22Rv1 (cell line): ENCODE measurements at regions not wholly inside any gene's neighbourhood (a gene's known extent, or its start where the extent isn't known, plus 50 kb on each side); places are given as distances from the start of the nearest gene placed in this dataset.

Experiments
- ZFX ChIP-seq: fragments of 450-650 bp; IDR thresholded peaks from 2 replicates; pipeline ENCODE4 v1.6.1; 2017; ENCODE audit warnings: antibody characterized with exemption, borderline replicate concordance
- TF ChIP-seq, protein P1 (sequence below): fragments of 450-650 bp; IDR thresholded peaks from 2 replicates; pipeline ENCODE4 v1.5.1; 2017; ENCODE audit warnings: mild to moderate bottlenecking

DNA sequence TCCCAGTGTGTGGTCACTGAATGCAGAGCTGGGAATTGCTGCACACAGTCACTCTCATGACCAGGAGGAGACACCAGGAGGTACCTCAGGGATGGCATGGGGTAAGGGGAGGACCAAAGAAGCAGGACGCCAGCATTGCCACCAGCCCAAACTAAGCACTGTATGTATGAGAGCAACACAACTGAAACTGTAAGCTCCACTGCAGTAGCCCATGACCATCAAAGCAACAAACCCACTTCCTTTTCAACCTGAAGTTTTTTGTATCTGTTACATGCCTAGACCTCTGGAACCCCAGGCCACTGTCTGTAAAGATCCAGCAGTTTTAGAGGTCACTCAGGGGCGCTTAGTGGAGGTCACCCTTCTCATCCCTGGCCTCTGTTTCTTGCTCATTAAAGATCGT, 164.3 kb downstream of the SETD4 start:
- TF ChIP-seq, protein P1, sequence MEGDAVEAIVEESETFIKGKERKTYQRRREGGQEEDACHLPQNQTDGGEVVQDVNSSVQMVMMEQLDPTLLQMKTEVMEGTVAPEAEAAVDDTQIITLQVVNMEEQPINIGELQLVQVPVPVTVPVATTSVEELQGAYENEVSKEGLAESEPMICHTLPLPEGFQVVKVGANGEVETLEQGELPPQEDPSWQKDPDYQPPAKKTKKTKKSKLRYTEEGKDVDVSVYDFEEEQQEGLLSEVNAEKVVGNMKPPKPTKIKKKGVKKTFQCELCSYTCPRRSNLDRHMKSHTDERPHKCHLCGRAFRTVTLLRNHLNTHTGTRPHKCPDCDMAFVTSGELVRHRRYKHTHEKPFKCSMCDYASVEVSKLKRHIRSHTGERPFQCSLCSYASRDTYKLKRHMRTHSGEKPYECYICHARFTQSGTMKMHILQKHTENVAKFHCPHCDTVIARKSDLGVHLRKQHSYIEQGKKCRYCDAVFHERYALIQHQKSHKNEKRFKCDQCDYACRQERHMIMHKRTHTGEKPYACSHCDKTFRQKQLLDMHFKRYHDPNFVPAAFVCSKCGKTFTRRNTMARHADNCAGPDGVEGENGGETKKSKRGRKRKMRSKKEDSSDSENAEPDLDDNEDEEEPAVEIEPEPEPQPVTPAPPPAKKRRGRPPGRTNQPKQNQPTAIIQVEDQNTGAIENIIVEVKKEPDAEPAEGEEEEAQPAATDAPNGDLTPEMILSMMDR: no peak
- no peak for TF ChIP-seq ZFX
